ENCODE measurements at regions not wholly inside any gene's neighbourhood (a gene's known extent, or its start where the extent isn't known, plus 50 kb on each side); places are given as distances from the start of the nearest gene placed in this dataset.

- no peak for FAIRE-seq
Measured at GRCh38 chr15:97096303-97096835, 765.9 kb downstream of the NR2F2 start.

More at GRCh38 chr15:97096303-97096835, 765.9 kb downstream of the NR2F2 start:
- TF ChIP-seq MYC (IDR thresholded peaks at IDR 0.05; ENCODE audit: low read depth, low read length) (no peak), CTCF (IDR thresholded peaks at IDR 0.05; ENCODE audit: extremely low read depth in 1 of 2, insufficient read depth in 1 of 2, low read depth in 1 of 2, low read length in 2 of 2) (no peak), GATA2 (IDR thresholded peaks at IDR 0.05; ENCODE audit: insufficient read depth, insufficient read length, low read depth, low read length) (no peak), POLR2A (IDR thresholded peaks at IDR 0.05; ENCODE audit: low read depth, low read length) (no peak), FOS (IDR thresholded peaks at IDR 0.05; ENCODE audit: borderline replicate concordance, insufficient read depth, low read length) (no peak), EZH2 (IDR thresholded peaks at IDR 0.05; ENCODE audit: borderline replicate concordance, low read depth, low read length, severe bottlenecking) (no peak), POLR2AphosphoS5 (IDR thresholded peaks at IDR 0.05; ENCODE audit: insufficient read depth, low read depth, low read length) (no peak), MAX (IDR thresholded peaks at IDR 0.05; ENCODE audit: insufficient read depth, insufficient read length) (no peak), JUN (IDR thresholded peaks at IDR 0.05; ENCODE audit: borderline replicate concordance, insufficient read depth, insufficient read length, low read depth) (no peak)
- Histone ChIP-seq H3K4me2 (ENCODE audit: insufficient read depth, low read length) (no peak overlapping the region), H3K79me2 (ENCODE audit: control insufficient read depth, insufficient read depth, low read length) (no peaks in the 10 kb centered on the region), H3K27ac (ENCODE audit: insufficient read depth, low read depth, low read length) (no peak overlapping the region), H4K20me1 (replicated peaks; ENCODE audit: control insufficient read depth, extremely low read depth, insufficient read depth, low read length) (no peaks in the 10 kb centered on the region), H3K27me3 (ENCODE audit: control insufficient read depth in 2 of 2, insufficient read depth in 2 of 2, low read length in 2 of 2) (no peaks in the 10 kb centered on the region), H3K36me3 (ENCODE audit: control insufficient read depth in 2 of 2, extremely low read depth in 1 of 2, insufficient read depth in 2 of 2, low read length in 2 of 2) (no peaks in the 10 kb centered on the region), H3K4me1 (ENCODE audit: control insufficient read depth, extremely low read depth, insufficient read depth, low read length) (no peaks in the 10 kb centered on the region), H3K4me3 (replicated peaks in 1 of 3; ENCODE audit: insufficient read depth in 1 of 3, low read depth in 1 of 3, low read length in 3 of 3) (no peak overlapping the region), H3K9me1 (replicated peaks; ENCODE audit: control insufficient read depth, extremely low read depth, insufficient read depth, low read length) (no peaks in the 10 kb centered on the region), H3K9me3 (replicated peaks; ENCODE audit: control insufficient read depth, insufficient read depth, low read length) (no peaks in the 10 kb centered on the region), H2AFZ (ENCODE audit: low read depth, low read length) (no peak overlapping the region), H3K9ac (replicated peaks; ENCODE audit: extremely low read depth, insufficient read depth, low read length) (no peak overlapping the region)
- dilution Hi-C loops (cut with MboI; ENCODE audit: extremely low pct_ligation_motif_present, low sequenced_read_pairs), result no loop called here
- POLR2A ChIA-PET, result no interaction called here
- intact Hi-C loops (cut with micrococcal nuclease), result no loop called here
- BruUV-seq (replicated peaks), result no TSS peak
- CTCF ChIA-PET, result interaction anchor here (0.6 to 0.9 kb wide), 2 partner anchors 10 to 15 kb away, joined by 3 read pairs; no protein-coding TSS in a partner anchor
- DNase-seq (ENCODE audit: low read depth, low spot score), result no peak

All from endothelial cell of umbilical vein (primary cell).